G401 (cell line): ENCODE measurements at regions not wholly inside any gene's neighbourhood (a gene's known extent, or its start where the extent isn't known, plus 50 kb on each side); places are given as distances from the start of the nearest gene placed in this dataset.
"Not testable (repeated sequence)": the region's sequence is repeated elsewhere in the genome, so short reads cannot be mapped to it uniquely, and the experiment has no call there.

Source experiments
- DNase-seq: peaks from one replicate; pipeline ENCODE4 v3.0.0-alpha.2; 2015; ENCODE audit warnings: low spot score
- in situ Hi-C: cut with HindIII; loops from 2 replicates; pipeline ENCODE4 v1.10.0; 2016; ENCODE audit warnings: low sequenced_read_pairs, mixed read lengths

DNA sequence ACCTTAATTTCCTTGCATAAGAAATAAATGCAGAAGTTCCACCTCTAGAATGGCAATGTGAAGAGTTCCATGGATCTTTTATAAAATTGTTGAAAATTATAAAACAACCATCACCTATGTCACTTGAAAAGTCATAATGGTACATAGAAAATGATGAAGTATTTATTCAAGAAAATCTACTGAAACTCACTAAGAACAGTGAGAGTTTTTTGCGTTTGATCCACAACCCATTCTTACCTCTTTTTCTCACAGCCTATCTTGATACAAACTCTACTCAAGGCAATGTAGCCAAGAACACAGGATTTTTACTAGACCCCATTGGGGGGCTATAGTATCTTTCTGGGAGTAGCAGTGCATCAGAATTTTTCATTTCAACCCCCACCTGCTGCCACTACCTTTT is 89.0 kb upstream of the KCNJ18 start:
- in situ Hi-C loops, DNase-seq: not testable (repeated sequence)

DNA sequence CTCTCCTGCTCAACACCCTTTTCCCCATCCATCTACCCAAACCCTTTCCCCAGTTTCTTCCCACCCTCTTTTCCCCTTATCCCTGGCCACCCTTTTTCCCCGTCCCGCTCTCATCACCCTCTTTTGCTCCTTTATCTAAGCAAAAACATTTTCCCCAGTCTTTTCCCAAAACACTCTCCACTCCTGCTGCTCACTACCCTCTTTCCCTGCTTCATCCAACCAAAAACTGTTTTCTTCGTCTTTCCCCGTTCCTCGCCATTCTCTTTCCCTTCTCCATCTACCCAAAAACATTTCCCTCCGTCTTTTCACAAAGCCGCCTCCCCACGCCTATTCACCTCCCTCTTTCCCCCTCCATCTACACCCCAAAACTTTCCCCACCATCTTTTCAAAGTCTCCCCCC is 80.9 kb upstream of the KCNJ18 start:
- DNase-seq, in situ Hi-C loops: not testable (repeated sequence)

DNA sequence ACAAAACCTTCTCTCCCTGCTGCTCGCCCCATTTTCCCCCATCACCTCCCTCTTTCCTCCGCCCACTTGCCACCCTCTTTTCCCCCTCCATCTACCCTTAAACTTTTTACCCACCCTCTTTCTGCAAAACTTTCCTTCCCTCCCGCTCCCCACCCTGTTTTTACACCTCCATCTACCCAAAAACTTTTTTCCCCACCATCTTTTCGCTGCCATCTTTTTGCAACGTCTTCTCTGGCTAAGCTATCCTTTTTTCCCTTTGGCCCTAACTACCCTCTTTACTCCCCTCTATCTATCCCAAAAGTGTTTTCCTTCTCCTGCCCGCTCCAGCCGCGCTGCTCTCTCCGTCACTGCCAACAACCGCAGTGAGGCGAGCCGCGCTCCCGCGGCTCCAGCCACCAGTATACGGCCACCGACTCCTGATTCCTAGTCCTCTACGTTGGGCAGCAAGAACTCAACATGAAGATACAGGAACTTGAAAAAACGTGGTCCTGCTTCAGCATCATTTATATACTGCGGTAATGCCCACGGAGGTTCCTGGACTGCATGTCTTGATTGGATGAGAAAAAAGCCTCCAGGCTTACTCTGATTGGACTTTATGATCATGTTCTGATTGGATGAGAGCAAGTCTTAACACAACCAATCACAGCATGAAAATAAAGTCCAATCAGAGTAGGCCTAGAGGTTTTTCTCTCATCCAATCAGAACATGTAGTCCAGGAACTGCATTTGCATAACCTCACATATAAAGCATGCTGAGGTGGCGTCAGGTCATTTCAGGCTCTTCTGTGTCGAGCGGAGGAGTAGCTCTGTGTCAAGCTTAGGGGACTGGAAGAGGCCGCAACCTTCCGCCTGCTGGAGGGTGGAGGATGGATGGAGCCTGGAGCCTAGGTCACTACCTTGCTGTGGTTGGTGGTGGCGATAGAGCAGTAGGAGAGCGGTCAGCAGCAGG is 79.9 kb upstream of the KCNJ18 start:
- in situ Hi-C loops = not testable (repeated sequence)
- DNase-seq = peak; percentile 27

DNA sequence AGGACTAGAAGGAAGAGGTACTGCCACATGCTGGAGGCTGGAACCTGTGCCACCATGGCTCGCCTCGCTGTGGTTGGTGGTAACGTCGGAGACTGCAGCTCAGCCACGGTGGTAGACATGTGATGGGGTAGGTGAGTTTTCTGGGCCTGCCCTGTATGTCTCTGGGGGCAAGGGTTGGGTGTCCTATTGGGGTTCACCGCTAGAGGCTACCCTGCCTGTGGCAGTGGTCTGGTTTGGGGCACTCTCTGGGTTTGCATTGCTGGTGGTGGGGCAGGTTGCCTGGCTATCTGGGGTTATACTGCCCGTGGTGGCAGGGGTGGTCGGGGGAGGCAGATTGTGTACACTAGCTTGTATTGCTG is 79.3 kb upstream of the KCNJ18 start:
- in situ Hi-C loops = no loop called here

DNA sequence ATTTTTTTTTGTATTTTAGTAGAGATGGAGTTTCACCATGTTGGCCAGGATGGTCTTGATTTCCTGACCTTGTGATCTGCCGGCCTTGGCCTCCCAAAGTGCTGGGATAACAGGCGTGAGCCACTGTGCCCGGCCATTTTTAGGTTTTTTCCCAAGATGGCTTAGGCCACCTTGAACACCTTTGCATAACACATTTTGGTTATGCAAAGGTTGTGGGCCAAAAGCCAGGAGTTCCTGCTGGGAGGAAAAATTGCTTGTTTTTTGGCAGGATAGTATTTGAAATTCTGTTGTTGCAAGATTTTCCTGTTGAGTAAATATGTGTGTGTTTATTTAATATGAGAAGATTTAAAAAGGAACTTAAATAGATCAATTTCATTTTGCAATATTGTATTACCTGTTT is 65.3 kb upstream of the KCNJ18 start:
- peak; percentile 74 for DNase-seq
- in situ Hi-C loops = not testable (repeated sequence)

More for the DNA sequence above, 79.3 kb upstream of the KCNJ18 start:
- no peak for DNase-seq
